ENCODE measurements at regions not wholly inside any gene's neighbourhood (a gene's known extent, or its start where the extent isn't known, plus 50 kb on each side); places are given as distances from the start of the nearest gene placed in this dataset.

DNA sequence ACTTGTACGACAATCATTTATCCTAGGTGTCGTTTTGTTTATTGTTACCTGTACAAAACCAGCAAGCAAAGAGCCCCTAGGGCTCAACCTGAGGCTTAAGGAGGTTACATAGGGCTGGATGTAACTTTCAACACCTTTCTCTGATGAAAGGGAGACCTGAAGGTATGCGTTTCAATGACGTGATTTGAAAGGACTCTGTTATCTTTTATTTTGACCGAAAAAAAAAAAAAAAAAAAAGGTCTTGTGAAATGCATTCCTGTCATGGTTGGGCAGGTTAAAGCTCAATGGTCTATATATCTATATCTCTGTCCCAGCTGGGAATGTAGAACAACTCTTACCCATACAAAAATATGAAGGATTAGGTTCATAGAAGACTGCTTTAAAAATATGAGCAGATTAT lies 78.7 kb upstream of the SASH1 start:
- TF ChIP-seq CEBPB (IDR thresholded peaks at IDR 0.05): no peak
- TF ChIP-seq, protein P1, sequence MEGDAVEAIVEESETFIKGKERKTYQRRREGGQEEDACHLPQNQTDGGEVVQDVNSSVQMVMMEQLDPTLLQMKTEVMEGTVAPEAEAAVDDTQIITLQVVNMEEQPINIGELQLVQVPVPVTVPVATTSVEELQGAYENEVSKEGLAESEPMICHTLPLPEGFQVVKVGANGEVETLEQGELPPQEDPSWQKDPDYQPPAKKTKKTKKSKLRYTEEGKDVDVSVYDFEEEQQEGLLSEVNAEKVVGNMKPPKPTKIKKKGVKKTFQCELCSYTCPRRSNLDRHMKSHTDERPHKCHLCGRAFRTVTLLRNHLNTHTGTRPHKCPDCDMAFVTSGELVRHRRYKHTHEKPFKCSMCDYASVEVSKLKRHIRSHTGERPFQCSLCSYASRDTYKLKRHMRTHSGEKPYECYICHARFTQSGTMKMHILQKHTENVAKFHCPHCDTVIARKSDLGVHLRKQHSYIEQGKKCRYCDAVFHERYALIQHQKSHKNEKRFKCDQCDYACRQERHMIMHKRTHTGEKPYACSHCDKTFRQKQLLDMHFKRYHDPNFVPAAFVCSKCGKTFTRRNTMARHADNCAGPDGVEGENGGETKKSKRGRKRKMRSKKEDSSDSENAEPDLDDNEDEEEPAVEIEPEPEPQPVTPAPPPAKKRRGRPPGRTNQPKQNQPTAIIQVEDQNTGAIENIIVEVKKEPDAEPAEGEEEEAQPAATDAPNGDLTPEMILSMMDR (IDR thresholded peaks at IDR 0.05): no peak
- TF ChIP-seq, protein P2, sequence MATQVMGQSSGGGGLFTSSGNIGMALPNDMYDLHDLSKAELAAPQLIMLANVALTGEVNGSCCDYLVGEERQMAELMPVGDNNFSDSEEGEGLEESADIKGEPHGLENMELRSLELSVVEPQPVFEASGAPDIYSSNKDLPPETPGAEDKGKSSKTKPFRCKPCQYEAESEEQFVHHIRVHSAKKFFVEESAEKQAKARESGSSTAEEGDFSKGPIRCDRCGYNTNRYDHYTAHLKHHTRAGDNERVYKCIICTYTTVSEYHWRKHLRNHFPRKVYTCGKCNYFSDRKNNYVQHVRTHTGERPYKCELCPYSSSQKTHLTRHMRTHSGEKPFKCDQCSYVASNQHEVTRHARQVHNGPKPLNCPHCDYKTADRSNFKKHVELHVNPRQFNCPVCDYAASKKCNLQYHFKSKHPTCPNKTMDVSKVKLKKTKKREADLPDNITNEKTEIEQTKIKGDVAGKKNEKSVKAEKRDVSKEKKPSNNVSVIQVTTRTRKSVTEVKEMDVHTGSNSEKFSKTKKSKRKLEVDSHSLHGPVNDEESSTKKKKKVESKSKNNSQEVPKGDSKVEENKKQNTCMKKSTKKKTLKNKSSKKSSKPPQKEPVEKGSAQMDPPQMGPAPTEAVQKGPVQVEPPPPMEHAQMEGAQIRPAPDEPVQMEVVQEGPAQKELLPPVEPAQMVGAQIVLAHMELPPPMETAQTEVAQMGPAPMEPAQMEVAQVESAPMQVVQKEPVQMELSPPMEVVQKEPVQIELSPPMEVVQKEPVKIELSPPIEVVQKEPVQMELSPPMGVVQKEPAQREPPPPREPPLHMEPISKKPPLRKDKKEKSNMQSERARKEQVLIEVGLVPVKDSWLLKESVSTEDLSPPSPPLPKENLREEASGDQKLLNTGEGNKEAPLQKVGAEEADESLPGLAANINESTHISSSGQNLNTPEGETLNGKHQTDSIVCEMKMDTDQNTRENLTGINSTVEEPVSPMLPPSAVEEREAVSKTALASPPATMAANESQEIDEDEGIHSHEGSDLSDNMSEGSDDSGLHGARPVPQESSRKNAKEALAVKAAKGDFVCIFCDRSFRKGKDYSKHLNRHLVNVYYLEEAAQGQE (IDR thresholded peaks at IDR 0.05): no peak
- TF ChIP-seq MAFK (IDR thresholded peaks at IDR 0.05; ENCODE audit: partially characterized antibody): no peak
- no peak for TF ChIP-seq POLR2AphosphoS2 (conservative IDR thresholded peaks at IDR 0.05; ENCODE audit: low read length)
- TF ChIP-seq, protein P3, sequence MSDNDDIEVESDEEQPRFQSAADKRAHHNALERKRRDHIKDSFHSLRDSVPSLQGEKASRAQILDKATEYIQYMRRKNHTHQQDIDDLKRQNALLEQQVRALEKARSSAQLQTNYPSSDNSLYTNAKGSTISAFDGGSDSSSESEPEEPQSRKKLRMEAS (IDR thresholded peaks at IDR 0.05): no peak
- TF ChIP-seq HOXB13 (CRISPR knock-in tag; IDR thresholded peaks at IDR 0.05; ENCODE audit: low read depth): no peak
- TF ChIP-seq SMC3 (IDR thresholded peaks at IDR 0.05): no peak
- TF ChIP-seq, protein P4, sequence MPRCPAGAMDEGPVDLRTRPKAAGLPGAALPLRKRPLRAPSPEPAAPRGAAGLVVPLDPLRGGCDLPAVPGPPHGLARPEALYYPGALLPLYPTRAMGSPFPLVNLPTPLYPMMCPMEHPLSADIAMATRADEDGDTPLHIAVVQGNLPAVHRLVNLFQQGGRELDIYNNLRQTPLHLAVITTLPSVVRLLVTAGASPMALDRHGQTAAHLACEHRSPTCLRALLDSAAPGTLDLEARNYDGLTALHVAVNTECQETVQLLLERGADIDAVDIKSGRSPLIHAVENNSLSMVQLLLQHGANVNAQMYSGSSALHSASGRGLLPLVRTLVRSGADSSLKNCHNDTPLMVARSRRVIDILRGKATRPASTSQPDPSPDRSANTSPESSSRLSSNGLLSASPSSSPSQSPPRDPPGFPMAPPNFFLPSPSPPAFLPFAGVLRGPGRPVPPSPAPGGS (IDR thresholded peaks at IDR 0.05): no peak
